ENCODE measurements at regions not wholly inside any gene's neighbourhood (a gene's known extent, or its start where the extent isn't known, plus 50 kb on each side); places are given as distances from the start of the nearest gene placed in this dataset.

DNA sequence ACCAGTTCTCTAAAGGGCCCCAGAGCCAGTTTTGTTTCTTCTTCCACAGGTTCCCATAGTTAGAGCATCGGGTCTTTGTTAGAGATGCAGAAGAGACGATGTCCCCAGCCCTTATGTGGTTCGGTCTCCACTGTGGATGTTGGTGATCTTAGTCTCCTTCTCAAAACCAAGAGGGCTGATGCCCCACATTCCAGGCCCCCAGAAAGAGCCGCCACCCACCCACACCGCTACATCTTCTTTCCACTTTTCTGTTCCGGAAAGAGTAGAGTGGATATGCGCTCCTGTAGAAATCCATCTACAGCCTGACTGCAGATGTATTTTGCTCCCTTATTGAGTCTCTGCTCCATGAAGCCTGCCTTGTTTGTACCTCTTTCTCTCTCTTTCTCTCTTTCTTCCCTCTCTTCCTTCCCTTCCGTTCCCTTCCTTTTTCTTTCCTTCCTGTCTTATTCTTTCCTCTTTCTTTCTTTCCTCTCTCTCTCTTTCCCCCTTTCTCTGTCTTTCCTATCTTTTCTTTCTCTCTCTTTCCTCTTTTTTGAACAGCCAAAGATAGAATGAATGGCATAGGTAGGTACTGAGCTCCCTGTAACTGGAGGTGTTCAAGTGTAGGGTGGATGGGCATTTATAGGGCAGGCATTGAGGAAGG, 224.3 kb downstream of the SEC14L1 start:
- H4K8ac ChIP-seq (ENCODE audit: low read depth, low read length), result no peak overlapping the region
- H3K36me3 ChIP-seq (replicated peaks in 1 of 2; ENCODE audit: control insufficient read depth in 2 of 2, insufficient read depth in 2 of 2, low read length in 2 of 2), result no peaks in the 10 kb centered on the region
- H3K4me1 ChIP-seq (ENCODE audit: control insufficient read depth in 2 of 2, insufficient read depth in 1 of 2, low read depth in 1 of 2, low read length in 2 of 2), result peaks cover 6 to 13% of the 10 kb centered on the region in 2 donors
- H2BK15ac ChIP-seq (ENCODE audit: low read length), result no peak overlapping the region
- no peak overlapping the region for H2AK5ac ChIP-seq (ENCODE audit: low read depth, low read length)
- H4K91ac ChIP-seq (ENCODE audit: low read depth, low read length, poor library complexity), result no peak overlapping the region
- H2BK120ac ChIP-seq (ENCODE audit: low read depth, low read length), result no peak overlapping the region
- no peak overlapping the region for H3K4me2 ChIP-seq (ENCODE audit: insufficient read depth, low read length, poor library complexity, severe bottlenecking)
- no peak overlapping the region for H2BK12ac ChIP-seq (ENCODE audit: low read length)
- peaks cover 0 to 3% of the 10 kb centered on the region in 2 donors for H3K9me3 ChIP-seq (replicated peaks in 1 of 2; ENCODE audit: control insufficient read depth in 2 of 2, insufficient read depth in 1 of 2, low read depth in 1 of 2, low read length in 2 of 2)
- H3K27ac ChIP-seq (replicated peaks; ENCODE audit: low read length), result no peak overlapping the region
- H3K4me3 ChIP-seq (ENCODE audit: low read length in 2 of 2), result no peak overlapping the region
- H3K18ac ChIP-seq (ENCODE audit: low read length), result peak overlapping the region; percentile 46
- no peak overlapping the region for H3K23ac ChIP-seq (ENCODE audit: low read depth, low read length, poor library complexity)
- H3K79me1 ChIP-seq (ENCODE audit: low read depth, low read length), result no peaks in the 10 kb centered on the region
- H2BK5ac ChIP-seq (ENCODE audit: low read length), result peak overlapping the region; percentile 7
- H2AFZ ChIP-seq (ENCODE audit: low read length), result no peak overlapping the region
- H3K9ac ChIP-seq (ENCODE audit: low read depth, low read length, poor library complexity), result no peak overlapping the region
- no peak for DNase-seq (ENCODE audit: low spot score)
- WGBS, 2 donors (ENCODE audit: extremely low coverage in 2 of 2, insufficient read length in 2 of 2, insufficient replicate concordance in 1 of 2), result no CpG with 5 or more reads among the region's 8 CpGs
- no peak overlapping the region for H3K4ac ChIP-seq (ENCODE audit: low read length)
- no peak overlapping the region for H3K14ac ChIP-seq (ENCODE audit: low read length)
- H3K27me3 ChIP-seq (ENCODE audit: control insufficient read depth in 3 of 3, insufficient read depth in 3 of 3, low read depth in 1 of 3, low read length in 3 of 3), result no peaks in the 10 kb centered on the region

DNA sequence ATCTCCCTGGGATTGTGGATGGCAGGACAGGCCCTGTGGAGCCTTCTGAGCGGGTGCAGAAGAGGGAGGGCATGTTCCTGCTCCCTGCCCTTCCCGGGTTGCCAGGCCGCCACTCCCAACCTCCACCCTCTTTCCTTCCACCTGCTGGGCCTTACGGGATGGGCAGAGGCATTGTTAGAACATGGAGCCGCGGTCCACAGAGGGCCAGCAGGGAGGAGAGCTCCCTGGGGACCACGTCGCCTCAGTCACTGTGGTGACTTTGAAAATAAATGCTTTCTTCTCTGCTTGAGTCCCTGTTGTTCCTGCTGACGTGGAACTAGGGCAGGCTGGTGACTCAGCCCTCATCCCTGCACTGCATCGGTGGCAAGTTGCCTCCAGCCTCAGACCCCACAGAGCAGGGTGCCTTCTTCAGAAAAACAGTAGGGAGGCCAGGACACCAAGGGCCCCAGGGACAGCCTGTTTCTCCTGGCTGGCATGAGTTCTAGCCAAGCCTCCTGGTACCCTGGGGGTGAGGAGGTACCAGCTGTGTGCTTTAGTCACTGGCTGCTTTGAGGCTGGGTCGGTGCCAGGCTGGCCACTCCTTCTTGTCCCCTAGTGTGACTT, 224.9 kb downstream of the SEC14L1 start:
- Histone ChIP-seq H2AK5ac (ENCODE audit: low read depth, low read length) (peak overlapping the region; percentile 21), H3K14ac (ENCODE audit: low read length) (no peak overlapping the region), H3K27ac (replicated peaks; ENCODE audit: low read length) (no peak overlapping the region), H2BK120ac (ENCODE audit: low read depth, low read length) (peak overlapping the region; percentile 22), H3K4me1 (ENCODE audit: control insufficient read depth in 2 of 2, insufficient read depth in 1 of 2, low read depth in 1 of 2, low read length in 2 of 2) (peaks cover 10 to 13% of the 10 kb centered on the region in 2 donors), H3K4me2 (ENCODE audit: insufficient read depth, low read length, poor library complexity, severe bottlenecking) (no peak overlapping the region), H3K79me1 (ENCODE audit: low read depth, low read length) (no peaks in the 10 kb centered on the region), H3K36me3 (replicated peaks in 1 of 2; ENCODE audit: control insufficient read depth in 2 of 2, insufficient read depth in 2 of 2, low read length in 2 of 2) (no peaks in the 10 kb centered on the region), H3K18ac (ENCODE audit: low read length) (peak overlapping the region; percentile 72), H4K8ac (ENCODE audit: low read depth, low read length) (no peak overlapping the region), H3K4ac (ENCODE audit: low read length) (no peak overlapping the region), H3K4me3 (ENCODE audit: low read length in 2 of 2) (no peak overlapping the region), H4K91ac (ENCODE audit: low read depth, low read length, poor library complexity) (no peak overlapping the region), H3K23ac (ENCODE audit: low read depth, low read length, poor library complexity) (no peak overlapping the region), H3K9me3 (replicated peaks in 1 of 2; ENCODE audit: control insufficient read depth in 2 of 2, insufficient read depth in 1 of 2, low read depth in 1 of 2, low read length in 2 of 2) (peaks cover 0 to 3% of the 10 kb centered on the region in 2 donors), H2BK5ac (ENCODE audit: low read length) (peak overlapping the region; percentile 7), H2AFZ (ENCODE audit: low read length) (no peak overlapping the region), H3K27me3 (ENCODE audit: control insufficient read depth in 3 of 3, insufficient read depth in 3 of 3, low read depth in 1 of 3, low read length in 3 of 3) (no peaks in the 10 kb centered on the region), H2BK15ac (ENCODE audit: low read length) (peak overlapping the region; percentile 46), H3K9ac (ENCODE audit: low read depth, low read length, poor library complexity) (no peak overlapping the region), H2BK12ac (ENCODE audit: low read length) (no peak overlapping the region)
- DNase-seq (ENCODE audit: low spot score), result no peak
- WGBS, 2 donors (ENCODE audit: extremely low coverage in 2 of 2, insufficient read length in 2 of 2, insufficient replicate concordance in 1 of 2), result no CpG with 5 or more reads among the region's 11 CpGs

DNA sequence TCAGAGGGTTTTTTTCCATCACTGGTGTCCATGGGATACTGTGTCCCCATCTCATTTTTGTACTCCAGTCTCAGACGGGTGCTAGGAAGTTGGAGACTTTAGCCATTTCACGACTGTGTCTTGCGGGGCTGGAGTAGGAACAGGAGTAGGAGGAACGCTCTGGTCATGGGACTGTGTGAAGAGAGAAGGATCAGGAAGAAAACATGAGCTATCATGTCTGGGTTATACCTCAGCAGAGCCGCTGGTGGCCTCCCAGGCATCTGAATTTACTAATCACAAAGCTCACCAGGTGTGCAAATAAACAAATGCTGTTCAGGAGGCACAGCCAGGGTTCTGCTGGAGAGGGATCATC, 225.4 kb downstream of the SEC14L1 start:
- H2BK120ac ChIP-seq (ENCODE audit: low read depth, low read length), result peak overlapping the region; percentile 22
- peaks cover 13 to 15% of the 10 kb centered on the region in 2 donors for H3K4me1 ChIP-seq (ENCODE audit: control insufficient read depth in 2 of 2, insufficient read depth in 1 of 2, low read depth in 1 of 2, low read length in 2 of 2)
- no peak overlapping the region for H3K9ac ChIP-seq (ENCODE audit: low read depth, low read length, poor library complexity)
- no peaks in the 10 kb centered on the region for H3K79me1 ChIP-seq (ENCODE audit: low read depth, low read length)
- H3K4me3 ChIP-seq (ENCODE audit: low read length in 2 of 2), result no peak overlapping the region
- peak overlapping the region; percentile 45 for H2BK15ac ChIP-seq (ENCODE audit: low read length)
- peak overlapping the region; percentile 44 for H3K18ac ChIP-seq (ENCODE audit: low read length)
- H3K14ac ChIP-seq (ENCODE audit: low read length), result no peak overlapping the region
- H3K4ac ChIP-seq (ENCODE audit: low read length), result no peak overlapping the region
- H2AFZ ChIP-seq (ENCODE audit: low read length), result no peak overlapping the region
- no peak overlapping the region for H2BK12ac ChIP-seq (ENCODE audit: low read length)
- no CpG with 5 or more reads among the region's 5 CpGs for WGBS, 2 donors (ENCODE audit: extremely low coverage in 2 of 2, insufficient read length in 2 of 2, insufficient replicate concordance in 1 of 2)
- no peak overlapping the region for H3K4me2 ChIP-seq (ENCODE audit: insufficient read depth, low read length, poor library complexity, severe bottlenecking)
- peak overlapping the region; percentile 21 for H2AK5ac ChIP-seq (ENCODE audit: low read depth, low read length)
- no peaks in the 10 kb centered on the region for H3K36me3 ChIP-seq (replicated peaks in 1 of 2; ENCODE audit: control insufficient read depth in 2 of 2, insufficient read depth in 2 of 2, low read length in 2 of 2)
- peaks cover 0 to 3% of the 10 kb centered on the region in 2 donors for H3K9me3 ChIP-seq (replicated peaks in 1 of 2; ENCODE audit: control insufficient read depth in 2 of 2, insufficient read depth in 1 of 2, low read depth in 1 of 2, low read length in 2 of 2)
- DNase-seq (ENCODE audit: low spot score), result no peak
- no peak overlapping the region for H3K23ac ChIP-seq (ENCODE audit: low read depth, low read length, poor library complexity)
- no peaks in the 10 kb centered on the region for H3K27me3 ChIP-seq (ENCODE audit: control insufficient read depth in 3 of 3, insufficient read depth in 3 of 3, low read depth in 1 of 3, low read length in 3 of 3)
- no peak overlapping the region for H4K8ac ChIP-seq (ENCODE audit: low read depth, low read length)
- no peak overlapping the region for H4K91ac ChIP-seq (ENCODE audit: low read depth, low read length, poor library complexity)
- H2BK5ac ChIP-seq (ENCODE audit: low read length), result peak overlapping the region; percentile 7
- no peak overlapping the region for H3K27ac ChIP-seq (replicated peaks; ENCODE audit: low read length)

DNA sequence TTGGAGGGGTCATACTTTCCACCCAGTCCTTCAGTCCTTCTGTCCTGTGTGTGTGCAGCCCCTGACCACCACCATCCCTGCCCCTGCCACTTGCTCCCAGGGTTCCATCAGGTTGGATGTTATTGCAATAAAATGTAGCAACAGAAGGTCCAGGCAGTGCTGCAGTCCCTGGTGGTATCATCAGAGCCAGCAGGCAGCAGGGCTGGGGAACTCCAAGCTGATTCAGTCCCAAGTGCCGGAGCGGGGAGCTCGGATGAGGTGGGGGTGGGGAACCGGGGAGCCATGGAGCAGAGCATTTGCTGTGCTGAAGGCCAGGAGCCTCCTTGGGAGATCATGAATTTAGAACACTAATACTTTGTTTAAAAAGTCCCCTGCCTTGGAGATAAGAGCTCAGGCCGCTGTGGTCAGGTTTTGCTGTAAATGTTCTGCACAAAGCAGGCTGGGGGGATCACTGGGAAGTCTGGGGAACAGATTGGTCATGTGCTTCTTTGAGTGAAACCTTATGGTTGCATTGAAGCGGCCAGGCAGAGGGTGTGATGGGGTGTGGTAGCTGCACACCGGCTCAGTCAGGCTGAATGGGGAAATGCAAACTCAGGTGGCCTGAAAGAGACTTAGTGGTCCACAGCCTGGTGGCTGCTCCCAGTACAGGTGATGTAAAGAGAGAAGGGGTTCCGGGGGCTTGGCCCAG, 225.9 kb downstream of the SEC14L1 start:
- Histone ChIP-seq H3K4me2 (ENCODE audit: insufficient read depth, low read length, poor library complexity, severe bottlenecking) (no peak overlapping the region), H2BK120ac (ENCODE audit: low read depth, low read length) (no peak overlapping the region), H2AK5ac (ENCODE audit: low read depth, low read length) (no peak overlapping the region), H3K79me1 (ENCODE audit: low read depth, low read length) (no peaks in the 10 kb centered on the region), H3K23ac (ENCODE audit: low read depth, low read length, poor library complexity) (peak overlapping the region; percentile 16), H2BK12ac (ENCODE audit: low read length) (peak overlapping the region; percentile 65), H4K8ac (ENCODE audit: low read depth, low read length) (no peak overlapping the region), H2BK15ac (ENCODE audit: low read length) (peak overlapping the region; percentile 45), H3K9me3 (replicated peaks in 1 of 2; ENCODE audit: control insufficient read depth in 2 of 2, insufficient read depth in 1 of 2, low read depth in 1 of 2, low read length in 2 of 2) (peaks cover 0 to 3% of the 10 kb centered on the region in 2 donors), H3K9ac (ENCODE audit: low read depth, low read length, poor library complexity) (no peak overlapping the region), H3K27me3 (ENCODE audit: control insufficient read depth in 3 of 3, insufficient read depth in 3 of 3, low read depth in 1 of 3, low read length in 3 of 3) (no peaks in the 10 kb centered on the region), H3K4me1 (ENCODE audit: control insufficient read depth in 2 of 2, insufficient read depth in 1 of 2, low read depth in 1 of 2, low read length in 2 of 2) (peaks cover 19 to 20% of the 10 kb centered on the region in 2 donors), H3K18ac (ENCODE audit: low read length) (peak overlapping the region; percentile 84), H3K14ac (ENCODE audit: low read length) (no peak overlapping the region), H2AFZ (ENCODE audit: low read length) (no peak overlapping the region), H3K27ac (replicated peaks; ENCODE audit: low read length) (no peak overlapping the region), H2BK5ac (ENCODE audit: low read length) (no peak overlapping the region), H3K36me3 (replicated peaks in 1 of 2; ENCODE audit: control insufficient read depth in 2 of 2, insufficient read depth in 2 of 2, low read length in 2 of 2) (no peaks in the 10 kb centered on the region), H4K91ac (ENCODE audit: low read depth, low read length, poor library complexity) (no peak overlapping the region), H3K4ac (ENCODE audit: low read length) (no peak overlapping the region), H3K4me3 (ENCODE audit: low read length in 2 of 2) (no peak overlapping the region)
- no peak for DNase-seq (ENCODE audit: low spot score)
- WGBS, 2 donors (ENCODE audit: extremely low coverage in 2 of 2, insufficient read length in 2 of 2, insufficient replicate concordance in 1 of 2), result no CpG with 5 or more reads among the region's 8 CpGs
